T-cell (primary cell): ENCODE measurements at regions not wholly inside any gene's neighbourhood (a gene's known extent, or its start where the extent isn't known, plus 50 kb on each side); places are given as distances from the start of the nearest gene placed in this dataset.

Experiments used
- ATAC-seq, 4 experiments: fragments of 200-7000 bp in 3 of 4; fragments of 150-1000 bp in 1 of 4; cut with Tn5 transposase; replicated peaks in 1 of 4; 1 replicate in 3 of 4; 2 replicates in 1 of 4; pipeline ENCODE4 v1.10.0; 2021; ENCODE audit warnings: moderate library complexity in 3 of 4, mild to moderate bottlenecking in 2 of 4, moderate number of reproducible peaks in 1 of 4
- CTCF ChIA-PET, 2 donors: fragments of 300-600 bp; sonication (Branson Sonifier 250); formaldehyde crosslinking; loops; one replicate each; lab custom pipeline; 2022; ENCODE audit warnings: antibody characterized with exemption in 2 of 2; lab: Charles Lee
- POLR2A ChIA-PET, 2 donors: fragments of 300-600 bp; sonication (Branson Sonifier 250); formaldehyde crosslinking; loops; one replicate each; lab custom pipeline; 2022; ENCODE audit warnings: antibody characterized with exemption in 2 of 2; lab: Charles Lee
- DNase-seq, 35 experiments: peaks; one replicate each; pipeline versions ENCODE4 v3.0.0 to v3.0.0-alpha.2; 2013 to 2023
- H3K27ac ChIP-seq: one replicate; pipeline ENCODE4 v1.5.1; 2013; ENCODE audit warnings: low read length
- H3K27me3 ChIP-seq, 2 experiments: replicated peaks in 1 of 2; 1 replicate in 1 of 2; 2 replicates in 1 of 2; pipeline versions ENCODE4 v1.6.1 to v1.7.0; 2013; ENCODE audit warnings: low read length in 1 of 2, mixed read lengths in 1 of 2; ENCODE audit not compliant: control insufficient read depth in 2 of 2, insufficient read depth in 2 of 2; ENCODE audit errors: extremely low read depth in 1 of 2
- H3K36me3 ChIP-seq, 2 donors: 1 replicate in 1 of 2; 2 replicates in 1 of 2; pipeline versions ENCODE4 v1.6.1 to v1.7.0; 2013; ENCODE audit warnings: low read length in 1 of 2; ENCODE audit not compliant: control insufficient read depth in 2 of 2, insufficient read depth in 1 of 2; ENCODE audit errors: extremely low read depth in 1 of 2
- H3K4me1 ChIP-seq, 2 experiments: 1 replicate in 1 of 2; 2 replicates in 1 of 2; pipeline versions ENCODE4 v1.6.1 to v1.7.0; 2013; ENCODE audit warnings: low read length in 2 of 2, mixed read lengths in 1 of 2; ENCODE audit not compliant: insufficient read depth in 2 of 2, control insufficient read depth in 1 of 2; ENCODE audit errors: extremely low read depth in 1 of 2
- H3K4me3 ChIP-seq, 2 donors: 1 replicate in 1 of 2; 2 replicates in 1 of 2; pipeline versions ENCODE4 v1.5.1 to v1.7.0; 2013; ENCODE audit warnings: mild to moderate bottlenecking in 2 of 2, low read length in 1 of 2, moderate library complexity in 1 of 2; ENCODE audit not compliant: control insufficient read depth in 1 of 2; ENCODE audit errors: extremely low read depth in 1 of 2
- H3K9me3 ChIP-seq: 2 replicates; pipeline ENCODE4 v1.7.0; 2013
- H3K27ac Mint-ChIP-seq, 2 donors: one replicate each; pipeline ENCODE4 v1.8.0; 2020 to 2021; ENCODE audit warnings: mild to moderate bottlenecking in 2 of 2, mixed read lengths in 2 of 2
- H3K27me3 Mint-ChIP-seq, 2 donors: one replicate each; pipeline ENCODE4 v1.8.0; 2021 to 2022; ENCODE audit warnings: mixed read lengths in 2 of 2
- H3K36me3 Mint-ChIP-seq: one replicate; pipeline ENCODE4 v1.8.0; 2021; ENCODE audit warnings: mixed read lengths
- H3K4me1 Mint-ChIP-seq, 3 donors: one replicate each; pipeline ENCODE4 v1.8.0; 2020 to 2022; ENCODE audit warnings: mixed read lengths in 3 of 3, mild to moderate bottlenecking in 1 of 3
- H3K4me3 Mint-ChIP-seq, 3 donors: one replicate each; pipeline ENCODE4 v1.8.0; 2020 to 2022; ENCODE audit warnings: mild to moderate bottlenecking in 3 of 3, mixed read lengths in 3 of 3, moderate library complexity in 3 of 3
- H3K9me3 Mint-ChIP-seq, 3 donors: one replicate each; pipeline ENCODE4 v1.8.0; 2020 to 2022; ENCODE audit warnings: mixed read lengths in 3 of 3
- WGBS: methylation state at CpG from one replicate; pipeline ENCODE4 v1.1.5; 2013; ENCODE audit warnings: missing lambda C conversion rate; ENCODE audit not compliant: insufficient coverage; 5-methylcytosine and 5-hydroxymethylcytosine counted together

DNA sequence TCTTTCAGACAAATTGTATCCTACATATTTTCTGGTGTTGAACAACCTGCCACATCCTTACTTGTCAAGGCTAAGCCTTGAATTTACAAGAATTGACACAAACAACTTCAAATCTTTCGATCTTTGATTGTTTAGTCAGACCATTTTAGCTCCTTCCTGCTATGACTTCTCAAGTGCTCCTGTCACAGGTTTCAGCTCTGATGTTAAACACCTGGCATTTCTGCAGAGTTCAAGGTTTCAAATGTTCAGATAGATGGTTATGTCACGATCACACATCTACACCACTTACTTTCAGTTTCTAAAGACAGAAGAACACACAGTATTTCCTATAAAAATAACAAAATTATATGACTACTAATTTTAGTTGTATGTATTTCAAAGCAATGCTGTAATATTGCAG is 84.0 kb downstream of the RND3 start:
- Mint-ChIP-seq H3K36me3 (no peaks in the 10 kb centered on the region), H3K27ac (no peak overlapping the region), H3K4me3 (no peak overlapping the region), H3K27me3 (no peaks in the 10 kb centered on the region), H3K4me1 (no peaks in the 10 kb centered on the region), H3K9me3 (peaks cover 0 to 5% (median 0%) of the 10 kb centered on the region in 3 donors)
- Histone ChIP-seq H3K36me3 (no peaks in the 10 kb centered on the region), H3K9me3 (no peaks in the 10 kb centered on the region), H3K4me1 (no peaks in the 10 kb centered on the region), H3K27ac (no peak overlapping the region), H3K4me3 (no peak overlapping the region), H3K27me3 (no peaks in the 10 kb centered on the region)
- ATAC-seq = no peak
- POLR2A ChIA-PET = no interaction called here
- CTCF ChIA-PET = no interaction called here
- DNase-seq = no peak
- WGBS = 57% methylated on average over 1 of the region's 2 CpGs

DNA sequence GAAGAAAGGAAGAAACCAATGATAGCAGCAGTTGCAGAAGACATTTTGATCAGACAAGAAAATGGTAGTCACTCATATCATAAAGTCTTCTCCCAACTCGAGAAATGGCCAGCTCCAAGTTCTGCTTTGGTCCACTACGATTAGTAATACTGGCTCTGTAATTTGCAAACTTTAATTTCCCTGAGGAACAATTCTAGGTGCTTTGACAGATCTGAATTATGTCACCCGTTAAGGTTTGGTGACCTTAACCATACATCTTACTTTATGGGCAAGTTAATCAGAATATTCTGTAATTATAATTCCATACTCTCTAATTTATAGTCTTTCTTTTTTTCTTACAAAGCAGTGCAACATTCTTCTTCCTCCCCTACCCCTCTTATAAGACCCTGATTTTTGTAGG is 84.5 kb downstream of the RND3 start:
- no peaks in the 10 kb centered on the region for H3K36me3 Mint-ChIP-seq
- CTCF ChIA-PET = no interaction called here
- H3K4me3 Mint-ChIP-seq = no peak overlapping the region
- Histone ChIP-seq H3K27me3 (no peaks in the 10 kb centered on the region), H3K4me3 (no peak overlapping the region), H3K27ac (no peak overlapping the region), H3K9me3 (no peaks in the 10 kb centered on the region), H3K36me3 (no peaks in the 10 kb centered on the region), H3K4me1 (no peaks in the 10 kb centered on the region)
- H3K4me1 Mint-ChIP-seq = no peaks in the 10 kb centered on the region
- POLR2A ChIA-PET = no interaction called here
- no peak overlapping the region for H3K27ac Mint-ChIP-seq
- H3K9me3 Mint-ChIP-seq = peaks cover 0 to 3% (median 2%) of the 10 kb centered on the region in 3 donors
- no peaks in the 10 kb centered on the region for H3K27me3 Mint-ChIP-seq
- DNase-seq (no peak), ATAC-seq (no peak)
- WGBS = no CpG with 5 or more reads among the region's 3 CpGs

DNA sequence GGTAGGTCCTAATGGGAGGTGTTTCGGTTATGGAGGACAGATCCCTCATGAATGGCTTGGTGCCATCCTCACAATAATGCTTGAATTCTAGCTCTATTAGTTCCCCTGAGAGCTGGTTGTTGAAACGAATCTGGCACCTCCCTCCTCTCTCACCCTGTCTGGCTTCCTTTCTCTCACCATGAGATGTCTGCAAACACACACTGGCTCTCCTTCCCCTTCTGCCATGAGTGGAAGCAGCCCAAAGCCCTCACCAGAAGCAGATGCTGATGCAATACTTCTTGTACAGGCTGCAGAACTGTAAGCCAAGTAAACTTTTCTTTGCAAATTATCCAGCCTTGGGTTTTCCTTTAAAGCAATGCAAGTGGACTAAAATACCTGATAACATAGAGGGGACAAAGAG is 86.6 kb downstream of the RND3 start:
- H3K9me3 ChIP-seq = no peaks in the 10 kb centered on the region
- no peaks in the 10 kb centered on the region for H3K27me3 ChIP-seq
- ChIA-PET CTCF (no interaction called here), POLR2A (no interaction called here)
- no peaks in the 10 kb centered on the region for H3K36me3 ChIP-seq
- no peak overlapping the region for H3K27ac ChIP-seq
- H3K4me1 ChIP-seq = no peaks in the 10 kb centered on the region
- no peaks in the 10 kb centered on the region for H3K4me1 Mint-ChIP-seq
- no peaks in the 10 kb centered on the region for H3K27me3 Mint-ChIP-seq
- H3K9me3 Mint-ChIP-seq = peaks cover 0 to 3% (median 2%) of the 10 kb centered on the region in 3 donors
- H3K4me3 ChIP-seq = no peak overlapping the region
- ATAC-seq = no peak
- DNase-seq = no peak
- no peak overlapping the region for H3K4me3 Mint-ChIP-seq
- no peak overlapping the region for H3K27ac Mint-ChIP-seq
- 17% methylated on average over 1 of the region's 2 CpGs for WGBS
- H3K36me3 Mint-ChIP-seq = no peaks in the 10 kb centered on the region

DNA sequence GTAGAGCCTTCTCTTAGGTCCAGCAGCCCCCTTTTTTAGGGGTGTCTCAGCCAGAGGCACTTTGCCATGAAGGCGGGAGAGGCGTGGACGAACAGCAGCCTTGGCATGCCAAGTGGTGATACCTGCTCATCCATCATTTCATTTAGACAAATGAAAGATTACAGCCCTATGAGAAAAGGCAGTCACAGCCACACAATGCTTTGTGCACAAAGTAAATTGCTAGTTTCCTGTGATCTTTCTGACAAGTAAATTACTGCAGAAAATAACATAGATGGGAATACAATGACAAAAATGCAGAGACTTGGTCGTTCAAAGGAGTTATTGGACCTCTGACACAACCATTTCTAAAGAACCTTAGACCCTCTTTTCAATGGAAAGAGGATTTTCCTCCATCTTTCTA is 94.9 kb downstream of the RND3 start:
- Mint-ChIP-seq H3K27ac (no peak overlapping the region), H3K4me1 (no peaks in the 10 kb centered on the region), H3K27me3 (no peaks in the 10 kb centered on the region), H3K9me3 (peaks cover 0 to 3% (median 0%) of the 10 kb centered on the region in 3 donors), H3K36me3 (no peaks in the 10 kb centered on the region), H3K4me3 (no peak overlapping the region)
- no peak overlapping the region for H3K27ac ChIP-seq
- no peaks in the 10 kb centered on the region for H3K27me3 ChIP-seq
- 63% methylated on average over 3 of the region's 4 CpGs for WGBS
- no peak for DNase-seq
- POLR2A ChIA-PET = no interaction called here
- H3K4me3 ChIP-seq = no peak overlapping the region
- no peaks in the 10 kb centered on the region for H3K4me1 ChIP-seq
- H3K9me3 ChIP-seq = no peaks in the 10 kb centered on the region
- no peaks in the 10 kb centered on the region for H3K36me3 ChIP-seq
- ATAC-seq = no peak
- CTCF ChIA-PET = no interaction called here

DNA sequence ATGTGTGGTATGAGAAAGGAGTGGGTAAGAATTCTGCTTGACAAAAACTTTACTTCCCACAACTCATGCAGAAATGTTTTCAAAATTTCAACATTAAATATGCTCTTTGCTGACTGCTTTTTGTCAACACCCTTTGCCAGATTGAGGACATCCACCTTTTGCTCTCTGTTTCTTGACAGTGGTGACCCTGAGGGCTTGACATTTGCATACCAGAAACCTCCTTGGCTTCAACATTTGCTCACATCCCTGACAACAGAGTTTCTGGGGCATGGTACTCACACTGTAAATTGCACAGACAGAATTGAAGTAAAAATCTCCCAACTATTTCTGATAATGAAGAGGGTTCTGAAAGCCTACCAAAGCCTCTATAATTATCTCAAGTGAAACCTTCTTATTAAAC is 95.7 kb downstream of the RND3 start:
- ChIA-PET POLR2A (no interaction called here), CTCF (no interaction called here)
- Histone ChIP-seq H3K4me1 (no peaks in the 10 kb centered on the region), H3K27me3 (no peaks in the 10 kb centered on the region), H3K9me3 (no peaks in the 10 kb centered on the region), H3K27ac (no peak overlapping the region), H3K4me3 (no peak overlapping the region), H3K36me3 (no peaks in the 10 kb centered on the region)
- Mint-ChIP-seq H3K4me1 (no peaks in the 10 kb centered on the region), H3K9me3 (peaks cover 0 to 3% (median 0%) of the 10 kb centered on the region in 3 donors), H3K36me3 (no peaks in the 10 kb centered on the region), H3K4me3 (no peak overlapping the region), H3K27ac (no peak overlapping the region), H3K27me3 (no peaks in the 10 kb centered on the region)
- no peak for ATAC-seq
- DNase-seq = no peak

DNA sequence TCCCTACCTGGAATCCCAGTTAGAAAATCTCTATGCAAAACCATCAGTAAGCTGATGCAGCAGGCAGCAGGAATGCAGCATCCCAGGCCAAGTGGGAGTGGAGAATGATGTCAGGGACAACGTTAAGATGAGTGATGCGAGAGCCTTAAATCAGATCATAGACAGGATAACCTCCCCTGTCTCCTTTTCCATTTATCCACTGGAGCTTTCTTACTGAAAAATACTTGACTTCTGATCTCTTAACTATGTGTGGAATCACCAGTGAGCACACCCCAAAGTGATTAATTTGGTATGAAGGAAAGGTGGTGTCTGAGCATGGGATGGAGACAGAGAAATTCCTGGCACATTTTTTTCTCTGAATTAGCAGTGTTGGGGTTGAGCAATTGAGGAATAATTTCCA is 98.0 kb downstream of the RND3 start:
- CTCF ChIA-PET = no interaction called here
- Mint-ChIP-seq H3K9me3 (peaks cover 0 to 7% (median 2%) of the 10 kb centered on the region in 3 donors), H3K36me3 (no peaks in the 10 kb centered on the region), H3K4me3 (no peak overlapping the region), H3K4me1 (no peaks in the 10 kb centered on the region), H3K27me3 (no peaks in the 10 kb centered on the region), H3K27ac (no peak overlapping the region)
- Histone ChIP-seq H3K27me3 (no peaks in the 10 kb centered on the region), H3K27ac (no peak overlapping the region), H3K9me3 (no peaks in the 10 kb centered on the region), H3K4me3 (no peak overlapping the region), H3K4me1 (no peaks in the 10 kb centered on the region), H3K36me3 (no peaks in the 10 kb centered on the region)
- POLR2A ChIA-PET = no interaction called here
- no peak for ATAC-seq
- WGBS = no CpG with 5 or more reads among the region's 2 CpGs
- no peak for DNase-seq

DNA sequence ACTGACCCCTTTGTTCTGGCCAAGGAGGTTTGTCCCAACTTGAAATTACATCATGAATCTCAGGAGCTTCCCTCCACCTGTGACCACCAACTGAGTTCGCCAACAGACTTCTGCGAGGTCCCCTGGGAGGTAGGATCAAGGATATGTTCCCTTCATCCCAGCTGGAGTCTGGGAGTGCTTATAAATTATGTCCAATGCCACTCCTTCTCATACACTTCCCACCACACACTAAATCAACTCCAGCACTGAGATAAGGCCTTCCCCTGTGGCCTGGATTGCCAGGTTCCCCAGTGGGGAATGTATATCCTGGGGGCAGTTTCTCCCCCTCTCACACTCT is 99.2 kb downstream of the RND3 start:
- peaks cover 5 to 13% (median 6%) of the 10 kb centered on the region in 3 donors for H3K9me3 Mint-ChIP-seq

More for the DNA sequence above, 99.2 kb downstream of the RND3 start:
- Mint-ChIP-seq H3K27me3 (no peaks in the 10 kb centered on the region), H3K4me3 (no peak overlapping the region), H3K27ac (no peak overlapping the region), H3K36me3 (no peaks in the 10 kb centered on the region), H3K4me1 (no peaks in the 10 kb centered on the region)
- H3K27ac ChIP-seq = no peak overlapping the region
- ChIA-PET POLR2A (no interaction called here), CTCF (interaction anchor here in 1 of 2 donors (0.9 kb wide), 1 partner anchor 23 kb away, joined by 3 read pairs; no protein-coding TSS in a partner anchor)
- H3K36me3 ChIP-seq = no peaks in the 10 kb centered on the region
- no peak overlapping the region for H3K4me3 ChIP-seq
- WGBS = no CpG with 5 or more reads among the region's 2 CpGs
- no peak for DNase-seq
- no peaks in the 10 kb centered on the region for H3K4me1 ChIP-seq
- no peaks in the 10 kb centered on the region for H3K9me3 ChIP-seq
- no peaks in the 10 kb centered on the region for H3K27me3 ChIP-seq
- no peak for ATAC-seq
